H9 (cell line): ENCODE measurements at regions not wholly inside any gene's neighbourhood (a gene's known extent, or its start where the extent isn't known, plus 50 kb on each side); places are given as distances from the start of the nearest gene placed in this dataset.

Experiments used
- DNase-seq: peaks from one replicate; pipeline ENCODE4 v3.0.0-alpha.2; 2017
- H2AFZ ChIP-seq: one replicate; pipeline ENCODE4 v1.6.1; 2013; ENCODE audit warnings: mild to moderate bottlenecking, low read length, control low read depth, moderate library complexity
- H2AK5ac ChIP-seq: 2 replicates; pipeline ENCODE4 v1.6.1; 2013; ENCODE audit warnings: low read length, control low read depth, mixed read lengths; ENCODE audit not compliant: insufficient read length
- H2BK120ac ChIP-seq: one replicate; pipeline ENCODE4 v1.6.1; 2013; ENCODE audit warnings: low read depth, mild to moderate bottlenecking, low read length, control low read depth, inconsistent platforms; ENCODE audit not compliant: poor library complexity, severe bottlenecking
- H2BK12ac ChIP-seq: 2 replicates; pipeline ENCODE4 v1.6.1; 2013; ENCODE audit warnings: low read length, control low read depth, mixed read lengths, low read depth; ENCODE audit not compliant: insufficient read length
- H2BK15ac ChIP-seq: 2 replicates; pipeline ENCODE4 v1.6.1; 2013; ENCODE audit warnings: low read depth, low read length, control low read depth
- H2BK20ac ChIP-seq: one replicate; pipeline ENCODE4 v1.6.1; 2013; ENCODE audit warnings: low read depth, mild to moderate bottlenecking, low read length, control low read depth, inconsistent platforms; ENCODE audit not compliant: poor library complexity, severe bottlenecking
- H2BK5ac ChIP-seq: 2 replicates; pipeline ENCODE4 v1.6.1; 2013; ENCODE audit warnings: low read length, control low read depth, mixed read lengths; ENCODE audit not compliant: insufficient read length
- H3K14ac ChIP-seq: 2 replicates; pipeline ENCODE4 v1.6.1; 2013; ENCODE audit warnings: low read length, control low read depth; ENCODE audit not compliant: insufficient read depth
- H3K18ac ChIP-seq: 2 replicates; pipeline ENCODE4 v1.6.1; 2013; ENCODE audit warnings: low read depth, mild to moderate bottlenecking, mixed read lengths, low read length, control low read depth; ENCODE audit not compliant: insufficient read length
- H3K23ac ChIP-seq: 2 replicates; pipeline ENCODE4 v1.6.1; 2013; ENCODE audit warnings: low read length, control low read depth, mixed read lengths, low read depth; ENCODE audit not compliant: insufficient read length
- H3K23me2 ChIP-seq: 2 replicates; pipeline ENCODE4 v1.6.1; 2013; ENCODE audit warnings: low read depth, mild to moderate bottlenecking, mixed read lengths, low read length, control low read depth; ENCODE audit not compliant: insufficient read length, poor library complexity, severe bottlenecking
- H3K27ac ChIP-seq: 2 replicates; pipeline ENCODE4 v1.5.1; 2013; ENCODE audit warnings: low read length, control low read depth, mixed read lengths, low read depth; ENCODE audit not compliant: insufficient read length
- H3K27me3 ChIP-seq: 2 replicates; pipeline ENCODE4 v1.6.1; 2013; ENCODE audit warnings: low read length, control low read depth, inconsistent platforms; ENCODE audit not compliant: insufficient read depth
- H3K4ac ChIP-seq: 2 replicates; pipeline ENCODE4 v1.6.1; 2013; ENCODE audit warnings: low read depth, mild to moderate bottlenecking, control low read depth, inconsistent platforms, low read length, moderate library complexity
- H3K4me1 ChIP-seq: 2 replicates; pipeline ENCODE4 v1.6.1; 2013; ENCODE audit warnings: low read length, control low read depth, inconsistent platforms; ENCODE audit not compliant: insufficient read depth
- H3K4me2 ChIP-seq: 2 replicates; pipeline ENCODE4 v1.6.1; 2013; ENCODE audit warnings: low read length, control low read depth, mixed read lengths; ENCODE audit not compliant: insufficient read length, insufficient read depth
- H3K56ac ChIP-seq: 2 replicates; pipeline ENCODE4 v1.6.1; 2013; ENCODE audit warnings: low read depth, mild to moderate bottlenecking, mixed read lengths, low read length, control low read depth; ENCODE audit not compliant: insufficient read length
- H3K79me1 ChIP-seq: 2 replicates; pipeline ENCODE4 v1.6.1; 2013; ENCODE audit warnings: low read depth, mild to moderate bottlenecking, moderate library complexity, low read length, control low read depth, inconsistent platforms; ENCODE audit not compliant: insufficient read depth, poor library complexity, severe bottlenecking
- H3K79me2 ChIP-seq: 2 replicates; pipeline ENCODE4 v1.6.1; 2013; ENCODE audit warnings: low read length, control low read depth, inconsistent platforms; ENCODE audit not compliant: insufficient read depth
- H3K9ac ChIP-seq: 2 replicates; pipeline ENCODE4 v1.6.1; 2013; ENCODE audit warnings: low read length, control low read depth, mixed read lengths; ENCODE audit not compliant: insufficient read length; ENCODE audit errors: extremely low read depth
- H3K9me3 ChIP-seq: one replicate; pipeline ENCODE4 v1.6.1; 2013; ENCODE audit warnings: low read depth, low read length, inconsistent platforms; ENCODE audit not compliant: control insufficient read depth
- H3T11ph ChIP-seq: one replicate; pipeline ENCODE4 v1.6.1; 2013; ENCODE audit warnings: mild to moderate bottlenecking, low read length, control low read depth, inconsistent platforms
- H4K20me1 ChIP-seq: one replicate; pipeline ENCODE4 v1.6.1; 2013; ENCODE audit not compliant: control insufficient read depth, insufficient read length, insufficient read depth
- H4K5ac ChIP-seq: 2 replicates; pipeline ENCODE4 v1.6.1; 2013; ENCODE audit warnings: low read depth, mild to moderate bottlenecking, mixed read lengths, low read length, control low read depth; ENCODE audit not compliant: insufficient read length
- H4K8ac ChIP-seq: replicated peaks from 2 replicates; pipeline ENCODE4 v1.6.1; 2013; ENCODE audit warnings: low read length, control low read depth, mixed read lengths, low read depth; ENCODE audit not compliant: insufficient read length
- H4K91ac ChIP-seq: 2 replicates; pipeline ENCODE4 v1.6.1; 2013; ENCODE audit warnings: low read depth, mild to moderate bottlenecking, moderate library complexity, mixed read lengths, low read length, control low read depth; ENCODE audit not compliant: insufficient read length
- H3K27ac Mint-ChIP-seq, 3 experiments: 2 replicates in 2 of 3; 3 replicates in 1 of 3; pipeline ENCODE4 v1.8.0; 2020 to 2021; ENCODE audit warnings: mixed read lengths in 3 of 3, mild to moderate bottlenecking in 1 of 3, moderate library complexity in 1 of 3
- H3K27me3 Mint-ChIP-seq: 2 replicates; pipeline ENCODE4 v1.8.0; 2021; ENCODE audit warnings: low read depth, mild to moderate bottlenecking, moderate library complexity, mixed read lengths
- H3K36me3 Mint-ChIP-seq, 3 experiments: 2 replicates in 2 of 3; 3 replicates in 1 of 3; pipeline ENCODE4 v1.8.0; 2020 to 2021; ENCODE audit warnings: low read depth in 3 of 3, mixed read lengths in 3 of 3; ENCODE audit not compliant: insufficient read depth in 1 of 3
- H3K4me1 Mint-ChIP-seq, 2 experiments: 2 replicates each; pipeline ENCODE4 v1.8.0; 2020; ENCODE audit warnings: mixed read lengths in 2 of 2
- H3K4me3 Mint-ChIP-seq, 2 experiments: 2 replicates in 1 of 2; 3 replicates in 1 of 2; pipeline ENCODE4 v1.8.0; 2020 to 2021; ENCODE audit warnings: mild to moderate bottlenecking in 2 of 2, mixed read lengths in 2 of 2, moderate library complexity in 1 of 2
- H3K9me3 Mint-ChIP-seq, 2 experiments: 2 replicates in 1 of 2; 3 replicates in 1 of 2; pipeline ENCODE4 v1.8.0; 2020; ENCODE audit warnings: mild to moderate bottlenecking in 2 of 2, mixed read lengths in 2 of 2, moderate library complexity in 1 of 2
- WGBS: extraction: QIAGEN DNeasy Blood & Tissue Kit; methylation state at CpG from one replicate; pipeline ENCODE4 v1.1.7; 2013; ENCODE audit warnings: missing lambda C conversion rate, low lambda C conversion rate, mixed read lengths; ENCODE audit not compliant: insufficient read length; ENCODE audit errors: extremely low coverage; 5-methylcytosine and 5-hydroxymethylcytosine counted together
- TF ChIP-seq, protein P1 (sequence below): fragments of 200-600 bp; sonication (generic); conservative IDR thresholded peaks from 3 replicates; pipeline ENCODE4 v1.8.0; 2021; ENCODE audit warnings: antibody characterized with exemption, mild to moderate bottlenecking

DNA sequence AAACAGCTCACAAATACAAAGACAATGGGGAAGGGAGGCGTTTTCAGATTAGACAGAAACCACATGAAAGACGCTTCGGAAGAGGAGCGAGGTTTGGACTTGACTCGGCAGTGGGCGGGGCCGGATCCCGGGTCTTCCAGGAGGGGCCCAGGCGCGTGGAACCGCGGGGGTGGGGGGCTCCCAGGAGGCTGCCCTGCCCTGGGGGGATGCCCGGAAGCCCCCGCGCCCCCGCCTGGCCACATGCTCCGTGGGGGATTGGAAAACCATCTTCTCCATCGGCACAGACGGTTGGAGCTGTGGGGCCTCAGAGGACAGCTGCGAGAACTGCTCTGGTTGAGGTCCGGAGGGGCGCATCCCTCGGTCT lies 186.0 kb upstream of the SHH start:
- Histone ChIP-seq H3K27me3 (no peaks in the 10 kb centered on the region), H3K14ac (no peak overlapping the region), H3K56ac (no peak overlapping the region), H3K4me1 (no peaks in the 10 kb centered on the region), H2BK15ac (no peak overlapping the region), H2AK5ac (no peak overlapping the region), H3K23ac (no peak overlapping the region), H3T11ph (no peak overlapping the region), H3K9me3 (no peaks in the 10 kb centered on the region), H2BK120ac (no peak overlapping the region), H4K8ac (no peak overlapping the region), H2BK5ac (no peak overlapping the region), H4K91ac (no peak overlapping the region), H4K5ac (no peak overlapping the region), H3K79me1 (no peaks in the 10 kb centered on the region), H2BK20ac (no peak overlapping the region), H2BK12ac (no peak overlapping the region), H3K9ac (no peak overlapping the region), H4K20me1 (no peaks in the 10 kb centered on the region), H2AFZ (no peak overlapping the region), H3K4ac (no peak overlapping the region), H3K23me2 (no peaks in the 10 kb centered on the region), H3K18ac (no peak overlapping the region), H3K4me2 (no peak overlapping the region), H3K79me2 (no peaks in the 10 kb centered on the region), H3K27ac (no peak overlapping the region)
- peak; percentile 22 for DNase-seq
- peaks cover 7% of the 10 kb centered on the region for H3K27me3 Mint-ChIP-seq
- no peaks in the 10 kb centered on the region; a peak in 1 of 5 replicates for H3K9me3 Mint-ChIP-seq
- TF ChIP-seq, protein P1, sequence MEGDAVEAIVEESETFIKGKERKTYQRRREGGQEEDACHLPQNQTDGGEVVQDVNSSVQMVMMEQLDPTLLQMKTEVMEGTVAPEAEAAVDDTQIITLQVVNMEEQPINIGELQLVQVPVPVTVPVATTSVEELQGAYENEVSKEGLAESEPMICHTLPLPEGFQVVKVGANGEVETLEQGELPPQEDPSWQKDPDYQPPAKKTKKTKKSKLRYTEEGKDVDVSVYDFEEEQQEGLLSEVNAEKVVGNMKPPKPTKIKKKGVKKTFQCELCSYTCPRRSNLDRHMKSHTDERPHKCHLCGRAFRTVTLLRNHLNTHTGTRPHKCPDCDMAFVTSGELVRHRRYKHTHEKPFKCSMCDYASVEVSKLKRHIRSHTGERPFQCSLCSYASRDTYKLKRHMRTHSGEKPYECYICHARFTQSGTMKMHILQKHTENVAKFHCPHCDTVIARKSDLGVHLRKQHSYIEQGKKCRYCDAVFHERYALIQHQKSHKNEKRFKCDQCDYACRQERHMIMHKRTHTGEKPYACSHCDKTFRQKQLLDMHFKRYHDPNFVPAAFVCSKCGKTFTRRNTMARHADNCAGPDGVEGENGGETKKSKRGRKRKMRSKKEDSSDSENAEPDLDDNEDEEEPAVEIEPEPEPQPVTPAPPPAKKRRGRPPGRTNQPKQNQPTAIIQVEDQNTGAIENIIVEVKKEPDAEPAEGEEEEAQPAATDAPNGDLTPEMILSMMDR = no peak
- H3K4me3 Mint-ChIP-seq = no peak overlapping the region
- H3K36me3 Mint-ChIP-seq = no peaks in the 10 kb centered on the region
- no peaks in the 10 kb centered on the region for H3K4me1 Mint-ChIP-seq
- H3K27ac Mint-ChIP-seq = no peak overlapping the region
- WGBS = no CpG with 5 or more reads among the region's 23 CpGs
